LoVo (cell line): ENCODE measurements at regions not wholly inside any gene's neighbourhood (a gene's known extent, or its start where the extent isn't known, plus 50 kb on each side); places are given as distances from the start of the nearest gene placed in this dataset.
"Not testable (repeated sequence)": the region's sequence is repeated elsewhere in the genome, so short reads cannot be mapped to it uniquely, and the experiment has no call there.

ENCODE experiments used
- DNase-seq: peaks from one replicate; pipeline ENCODE4 v3.0.0-alpha.2; 2016; ENCODE audit warnings: low spot score

DNA sequence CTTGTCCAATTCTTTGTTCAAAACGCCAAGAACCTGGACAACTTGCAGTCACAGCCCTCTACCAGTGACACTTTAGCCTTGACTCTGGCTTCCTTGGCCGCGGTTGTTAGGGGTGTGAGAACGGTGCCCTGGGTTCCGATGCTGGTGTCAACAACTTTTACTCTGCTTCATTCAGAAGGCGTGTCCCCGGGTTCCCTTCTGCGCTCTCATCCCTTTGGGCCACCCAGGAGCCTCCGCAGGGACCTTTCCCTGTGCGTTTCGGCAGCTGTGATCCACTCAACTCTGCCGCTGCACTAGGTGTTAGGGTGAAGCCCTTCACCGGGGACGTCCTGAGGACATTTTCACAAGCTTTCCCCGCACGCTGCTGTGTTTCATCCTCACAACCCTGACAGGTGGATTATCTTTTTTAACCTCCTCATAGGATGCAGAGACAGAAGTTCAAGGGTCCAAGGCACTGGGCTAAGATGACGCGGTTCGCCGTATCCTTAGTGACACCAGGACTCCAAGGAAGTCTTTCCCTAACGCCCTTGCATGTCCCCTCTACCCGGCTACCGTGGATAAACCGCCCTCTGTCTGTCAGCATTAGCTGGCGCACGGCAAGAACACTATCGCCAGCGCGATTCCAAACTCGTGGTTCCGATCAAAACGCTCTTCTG is 133.5 kb upstream of the SHH start:
- no peak for DNase-seq

DNA sequence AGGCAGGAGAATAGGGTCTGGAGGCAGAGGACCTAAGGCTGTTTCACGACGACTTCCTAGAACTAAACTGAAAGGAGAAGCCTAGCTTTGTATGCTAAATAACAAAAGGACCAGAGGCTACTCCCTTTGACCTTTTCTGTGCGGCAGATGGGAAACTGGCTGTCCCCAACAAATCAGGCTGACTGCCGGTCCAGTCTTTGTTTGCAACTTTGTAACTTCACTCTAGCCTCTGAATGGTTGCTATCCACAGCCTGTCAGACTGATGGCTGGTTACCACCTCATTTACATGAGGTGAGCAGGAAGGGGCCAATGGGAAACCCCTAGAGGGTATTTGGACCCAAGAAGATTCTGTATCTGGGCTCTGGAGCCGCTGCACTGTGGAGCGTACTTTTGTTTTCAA is 132.6 kb upstream of the SHH start:
- DNase-seq, result no peak

DNA sequence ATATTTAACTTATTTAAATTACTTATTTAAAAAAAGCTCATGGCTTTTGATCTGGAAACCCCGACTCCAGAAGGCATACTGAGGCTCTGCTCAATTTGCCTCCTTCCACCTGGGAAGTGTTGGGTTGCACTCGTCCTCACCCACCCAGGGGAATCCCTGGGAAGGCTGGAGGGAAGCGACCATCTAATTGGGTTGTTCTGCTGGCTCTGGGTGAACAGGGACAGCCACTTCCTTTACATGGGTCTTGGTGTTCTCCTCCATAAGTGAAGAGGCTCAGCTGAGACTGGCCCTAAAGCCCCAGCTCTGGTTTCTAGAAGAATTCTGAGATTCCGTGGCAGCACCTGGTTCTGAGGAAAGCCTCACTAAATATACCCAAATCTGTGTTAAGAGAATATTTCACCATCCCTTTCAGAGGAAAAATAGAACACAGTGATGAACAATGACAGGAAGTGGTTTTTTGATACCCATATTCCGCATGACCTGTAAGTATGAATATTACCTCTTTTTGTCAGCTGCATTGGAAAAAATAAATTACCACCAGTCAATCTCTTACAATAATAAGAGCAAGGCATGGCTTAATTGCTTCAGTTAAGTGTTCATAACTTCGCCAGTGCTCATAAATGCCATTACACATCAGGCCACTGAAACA is 131.1 kb upstream of the SHH start:
- no peak for DNase-seq

DNA sequence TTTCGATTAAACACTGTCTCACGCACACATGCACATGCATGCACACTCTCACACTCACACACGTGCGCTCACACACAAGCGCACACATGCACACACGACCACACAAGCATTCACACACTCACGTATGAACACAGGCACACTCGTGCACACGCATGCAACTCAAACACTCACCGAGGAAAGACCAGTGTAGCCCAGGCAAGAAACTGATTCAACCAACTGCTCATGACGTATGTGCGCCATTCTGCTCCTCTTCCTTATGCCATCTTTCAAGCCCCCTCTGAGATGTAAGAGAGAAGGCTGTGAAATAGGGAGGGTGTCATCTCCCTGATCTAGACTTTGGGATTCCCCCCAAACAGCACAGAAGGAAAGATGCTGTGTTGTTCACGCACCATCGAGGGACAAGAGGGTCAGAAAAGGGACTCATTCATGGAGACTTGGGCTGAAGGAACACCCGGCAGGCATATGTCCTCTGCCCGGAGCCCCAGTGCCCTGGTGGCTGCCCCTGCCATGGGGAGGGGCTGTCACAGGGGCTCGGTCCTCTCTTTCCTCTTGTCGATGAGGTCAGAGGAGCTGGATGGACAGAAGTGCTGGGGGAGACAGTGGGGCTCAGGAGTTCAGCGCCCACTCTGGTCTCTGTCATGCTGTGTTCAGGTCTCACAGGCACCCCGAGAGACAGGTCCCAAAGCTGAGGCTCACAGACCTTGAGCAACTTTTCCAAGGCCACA is 130.1 kb upstream of the SHH start:
- DNase-seq, result no peak

DNA sequence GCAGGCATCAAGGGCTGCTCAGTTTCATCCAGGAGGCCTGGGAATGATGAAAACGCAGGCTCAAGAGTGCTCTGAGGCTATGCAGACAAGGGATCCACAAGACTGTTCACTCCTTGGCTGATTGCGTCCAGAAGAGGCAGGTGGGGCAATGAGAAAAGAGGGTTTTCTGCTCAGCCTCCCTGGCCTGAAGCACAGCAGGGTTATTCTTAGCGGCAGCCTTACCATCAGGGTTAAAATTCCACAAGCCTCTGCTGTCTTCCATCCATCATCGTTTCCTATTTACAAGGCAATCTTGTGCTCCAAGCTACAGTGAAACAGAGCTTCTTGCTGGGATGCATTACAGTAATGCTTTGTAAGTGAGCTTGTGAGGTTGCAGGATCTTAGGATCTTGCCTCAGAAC is 129.4 kb upstream of the SHH start:
- no peak for DNase-seq

DNA sequence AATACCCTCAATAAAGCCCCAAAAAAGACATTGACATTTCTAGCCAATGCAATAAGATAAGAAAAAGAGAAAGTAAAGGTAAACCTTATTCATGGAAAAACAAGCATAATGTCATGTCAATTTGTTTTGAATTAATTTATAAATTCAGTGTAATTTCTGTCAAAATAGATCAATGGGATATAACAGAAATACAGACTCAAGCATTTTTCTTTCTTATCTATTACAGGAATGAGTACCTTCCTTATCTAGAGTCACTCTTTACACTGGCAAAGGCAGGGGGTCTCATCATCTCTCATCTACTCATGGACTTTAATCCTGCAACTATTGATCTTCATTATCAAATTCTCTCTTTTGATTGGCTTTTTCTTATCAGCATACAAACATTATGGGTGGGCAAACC is 127.1 kb upstream of the SHH start:
- no peak for DNase-seq

DNA sequence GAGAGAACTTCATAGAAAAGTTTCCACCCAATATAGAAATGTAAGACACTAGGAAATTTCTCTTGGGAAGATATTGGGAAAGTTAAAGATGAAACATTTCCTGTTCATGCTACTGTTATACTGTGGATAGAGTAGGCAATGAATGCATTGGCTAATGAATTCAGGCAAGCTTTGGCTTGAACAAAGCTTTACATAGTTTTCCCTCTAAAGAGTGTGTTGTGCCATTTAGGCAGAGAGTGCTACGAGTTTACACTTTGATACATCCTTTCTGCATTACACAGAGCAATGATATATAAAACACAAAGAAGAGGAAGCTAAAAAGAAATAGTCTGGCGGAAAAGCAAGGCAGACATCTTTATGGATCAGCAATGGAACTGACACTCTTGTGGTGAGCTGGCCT is 125.9 kb upstream of the SHH start:
- DNase-seq, result no peak

DNA sequence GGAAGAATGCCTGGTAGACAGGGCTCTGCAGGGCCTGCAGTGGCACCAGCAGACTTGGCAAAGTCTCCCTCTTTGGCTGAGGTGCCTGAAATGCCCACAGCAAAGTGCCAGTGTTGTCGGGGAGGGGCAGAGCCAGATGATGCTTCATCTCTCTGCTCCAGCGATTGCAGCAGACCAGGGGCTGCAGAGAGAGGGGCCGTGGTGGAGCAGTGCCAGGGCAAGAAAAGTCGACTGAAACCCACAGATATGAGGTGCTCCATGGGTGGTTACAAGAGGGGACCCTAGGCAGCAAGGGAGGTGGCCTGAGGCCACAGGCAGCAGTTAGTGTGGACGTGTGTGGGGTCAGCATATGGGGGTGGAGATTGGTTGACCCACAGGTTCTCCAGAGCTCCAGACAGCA is 123.5 kb upstream of the SHH start:
- DNase-seq, result no peak

DNA sequence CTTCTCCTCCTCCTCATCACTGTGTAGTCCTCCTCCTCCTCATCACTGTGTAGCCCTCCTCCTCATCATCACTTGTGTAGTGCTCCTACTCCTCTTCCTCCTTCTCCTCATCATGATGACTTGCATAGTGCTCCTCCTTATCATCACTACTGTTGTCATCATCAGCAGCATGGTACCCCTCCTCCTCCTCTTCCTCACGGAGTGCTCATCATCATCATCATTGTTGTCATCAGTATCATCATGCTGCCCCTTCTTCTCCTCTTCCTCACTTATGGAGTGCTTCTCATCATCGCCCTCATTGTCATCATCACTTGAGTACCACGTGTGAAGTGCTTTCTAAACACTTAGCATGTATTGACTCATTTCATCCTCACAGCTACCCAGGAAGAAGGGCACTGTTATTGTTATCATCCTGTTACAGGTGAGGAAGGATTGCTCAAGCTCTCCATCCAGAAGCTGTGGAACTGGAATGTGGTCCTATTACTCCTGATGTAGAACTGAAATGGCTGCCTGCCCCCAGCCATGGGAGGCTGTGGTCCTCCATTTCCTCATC is 122.8 kb upstream of the SHH start:
- DNase-seq, result no peak

DNA sequence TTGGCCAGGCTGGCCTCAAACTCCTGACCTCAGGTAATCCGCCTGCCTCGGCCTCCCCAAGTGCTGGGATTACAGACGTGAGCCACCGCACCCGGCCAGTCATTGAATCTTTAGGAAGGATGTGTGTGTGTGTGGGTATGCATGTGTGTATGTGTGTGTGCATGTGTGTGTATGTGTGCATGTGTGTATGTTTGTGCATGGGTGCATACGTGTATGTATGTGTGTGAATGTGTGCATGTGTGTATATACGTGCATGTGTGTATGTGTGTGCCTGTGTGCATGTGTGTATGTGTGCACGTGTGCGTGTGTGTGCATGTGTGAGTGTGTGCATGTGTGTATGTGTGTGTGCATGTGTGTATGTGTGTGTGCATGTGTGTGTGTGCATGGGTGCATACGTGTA is 120.1 kb upstream of the SHH start:
- not testable (repeated sequence) for DNase-seq

DNA sequence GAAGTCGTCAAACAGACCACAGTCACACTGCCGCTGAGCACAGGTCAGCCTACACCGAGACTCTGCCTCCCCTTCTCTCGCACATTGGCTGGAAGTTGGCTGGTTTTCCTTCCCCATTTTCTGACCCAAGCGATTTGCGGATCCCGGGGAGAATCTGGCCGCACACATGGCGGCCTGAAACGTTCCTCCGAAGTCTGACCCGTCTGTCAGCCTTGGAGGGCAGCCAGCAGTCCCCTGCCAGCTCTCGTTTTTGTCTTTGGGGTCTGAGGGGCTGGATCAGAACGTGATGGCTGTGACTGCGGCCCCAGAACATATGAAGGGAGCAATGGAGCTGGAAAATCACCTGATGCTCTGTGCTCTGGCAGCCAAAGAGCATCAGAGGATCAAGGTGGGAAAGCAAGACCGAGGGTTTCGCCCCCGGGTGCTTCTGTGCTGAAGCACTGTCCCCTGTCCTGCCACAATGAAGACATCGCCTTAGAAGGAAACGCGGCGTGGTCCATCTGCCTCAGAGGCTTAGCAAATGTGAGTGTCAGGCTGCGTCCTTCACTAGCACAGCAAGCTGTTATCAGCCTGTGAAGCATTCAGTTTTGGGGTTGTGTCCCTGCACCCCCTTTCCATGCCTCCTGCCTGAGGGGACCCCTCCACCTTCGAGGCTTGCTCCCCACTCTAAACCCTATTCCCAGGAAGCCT is 119.3 kb upstream of the SHH start:
- no peak for DNase-seq

DNA sequence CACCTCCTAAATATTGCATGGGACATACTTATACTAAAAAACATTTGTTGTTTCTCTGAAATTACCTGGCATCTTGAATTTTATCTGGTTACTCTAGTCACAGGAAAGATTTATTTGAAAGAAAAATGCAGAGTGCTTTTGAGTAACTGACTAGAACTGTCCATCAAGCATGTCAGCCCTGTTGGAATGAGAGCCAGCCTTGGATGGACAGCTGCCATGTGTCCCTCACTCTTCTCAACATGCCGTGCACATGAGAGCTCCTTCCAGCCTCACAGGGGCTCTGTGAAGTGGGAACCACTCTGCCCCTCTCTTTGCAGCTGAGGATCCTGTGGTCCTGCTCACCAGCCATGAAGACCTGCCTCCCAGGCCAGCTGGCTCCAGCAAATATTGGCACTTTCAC is 118.3 kb upstream of the SHH start:
- DNase-seq, result no peak

DNA sequence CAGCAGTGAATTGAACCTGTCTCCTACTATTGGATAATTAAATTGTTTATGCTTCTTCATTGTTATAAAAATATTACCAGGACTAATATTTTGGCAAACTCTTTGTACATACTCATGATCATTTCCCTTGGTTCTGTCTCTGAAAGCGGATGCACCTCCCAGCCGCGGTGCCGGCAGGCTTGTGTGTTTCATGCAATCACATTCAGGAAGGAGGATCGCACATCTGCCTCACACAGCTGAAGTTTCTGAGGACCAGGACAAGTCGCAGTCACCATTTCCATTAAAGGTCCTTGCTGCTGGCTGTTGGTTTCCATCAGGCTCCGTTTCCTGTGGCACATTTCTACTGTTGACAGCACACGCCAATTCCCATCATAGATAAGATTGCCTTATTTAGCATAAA is 117.8 kb upstream of the SHH start:
- DNase-seq, result no peak

DNA sequence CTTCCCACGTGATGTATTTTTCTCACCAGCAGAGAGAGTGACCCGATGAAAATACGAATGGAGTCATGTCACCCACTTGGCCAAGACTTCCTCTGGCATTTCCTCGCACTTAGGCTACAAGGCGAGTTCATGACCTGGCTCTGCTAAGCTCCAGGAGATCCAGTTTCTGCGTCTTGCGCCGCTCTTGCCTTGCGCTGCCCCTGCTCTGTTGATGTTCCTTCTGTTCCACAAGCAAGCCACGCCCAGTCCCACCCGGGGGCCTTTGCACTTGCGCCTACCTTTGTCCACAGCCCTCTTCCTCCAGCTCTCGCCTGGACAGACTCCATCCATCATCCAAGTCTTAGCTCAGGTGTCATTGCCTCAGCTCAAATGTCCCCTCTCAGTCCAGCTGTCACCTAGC is 116.3 kb upstream of the SHH start:
- DNase-seq, result no peak

DNA sequence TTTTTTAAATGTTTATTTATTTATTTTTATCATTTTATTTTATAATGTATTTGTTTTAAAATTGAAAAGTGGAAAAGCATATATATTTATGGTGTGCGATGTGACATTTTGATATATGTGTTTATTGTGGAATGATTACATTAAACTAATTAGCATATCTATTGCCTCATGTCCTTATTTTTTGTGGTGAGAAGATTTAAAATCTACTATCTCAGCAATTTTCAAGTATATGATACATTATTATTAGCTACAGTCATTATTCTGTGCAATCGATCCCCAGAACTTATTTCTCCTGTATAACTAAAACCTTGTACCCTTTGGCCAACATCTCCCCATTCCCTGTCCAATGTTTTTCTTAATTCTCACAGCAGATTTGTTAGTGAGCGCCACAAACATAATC is 115.6 kb upstream of the SHH start:
- DNase-seq, result no peak

DNA sequence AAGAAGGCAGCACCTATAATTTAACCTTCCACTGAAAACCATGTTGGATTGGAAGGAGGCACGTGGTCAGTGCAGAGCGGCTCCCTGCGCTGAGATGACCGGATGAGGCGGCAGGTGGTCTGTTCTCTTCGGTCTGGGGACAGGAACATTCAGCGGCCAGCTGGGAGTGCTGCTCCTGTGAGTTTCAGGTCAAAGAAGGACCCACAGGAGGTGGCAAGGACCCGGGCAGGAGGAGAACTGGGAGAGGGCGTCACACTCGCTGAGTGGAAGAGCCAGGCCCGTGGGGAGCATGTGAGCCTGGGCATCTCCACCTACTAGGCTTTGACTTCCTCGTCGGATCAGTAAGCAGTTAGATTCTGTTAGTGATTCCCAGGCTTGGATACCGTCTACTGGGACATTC is 113.4 kb upstream of the SHH start:
- DNase-seq, result no peak

DNA sequence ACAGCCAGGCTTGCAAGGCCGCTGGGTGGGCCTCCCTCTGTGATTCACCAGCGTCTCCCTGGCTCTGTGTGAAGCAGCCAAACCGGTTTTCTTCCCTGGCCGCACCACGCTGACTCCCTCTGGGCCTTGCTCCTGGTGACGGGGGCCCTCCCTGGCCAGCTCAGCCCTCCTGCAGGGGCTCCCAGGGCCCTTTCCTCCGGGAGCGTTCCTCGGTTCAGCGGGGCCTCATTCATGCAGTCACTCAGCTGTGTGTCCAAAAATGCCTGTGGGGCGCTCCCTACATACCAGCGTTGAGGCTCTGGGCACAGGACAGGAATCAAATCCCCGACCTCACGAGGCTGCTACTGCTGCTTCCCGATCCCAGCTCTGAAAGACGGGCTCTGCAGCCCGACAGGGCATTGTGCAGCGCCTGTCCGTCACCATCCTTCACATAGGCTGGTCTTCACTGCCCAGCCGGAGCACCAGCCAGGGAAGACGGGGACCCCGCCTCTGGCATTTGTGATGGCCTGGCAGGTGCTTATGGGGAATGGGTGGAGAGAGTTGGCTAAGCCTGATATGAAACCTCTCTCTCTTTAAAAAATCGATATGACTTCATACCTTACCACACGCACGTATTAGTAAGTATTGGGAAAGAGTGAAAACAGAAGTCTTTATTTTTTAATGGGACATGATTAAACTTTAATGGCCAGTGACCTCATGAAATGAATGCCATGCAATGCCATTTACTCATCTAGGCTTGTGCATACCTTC is 110.0 kb upstream of the SHH start:
- peak; percentile 81 for DNase-seq

DNA sequence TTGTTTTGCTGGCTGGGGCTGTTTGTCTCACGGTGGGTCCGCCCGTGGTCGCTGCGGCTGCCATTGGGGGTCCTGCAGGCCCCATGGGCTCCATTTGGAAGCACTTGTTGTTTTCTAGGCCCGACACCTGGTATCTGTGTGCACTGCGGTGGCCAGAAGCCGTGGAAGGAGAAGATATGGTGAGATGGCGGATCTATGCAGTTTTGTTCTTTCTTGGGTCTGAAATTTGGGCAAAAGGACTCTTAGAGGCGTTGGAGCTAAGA is 109.5 kb upstream of the SHH start:
- DNase-seq, result no peak

DNA sequence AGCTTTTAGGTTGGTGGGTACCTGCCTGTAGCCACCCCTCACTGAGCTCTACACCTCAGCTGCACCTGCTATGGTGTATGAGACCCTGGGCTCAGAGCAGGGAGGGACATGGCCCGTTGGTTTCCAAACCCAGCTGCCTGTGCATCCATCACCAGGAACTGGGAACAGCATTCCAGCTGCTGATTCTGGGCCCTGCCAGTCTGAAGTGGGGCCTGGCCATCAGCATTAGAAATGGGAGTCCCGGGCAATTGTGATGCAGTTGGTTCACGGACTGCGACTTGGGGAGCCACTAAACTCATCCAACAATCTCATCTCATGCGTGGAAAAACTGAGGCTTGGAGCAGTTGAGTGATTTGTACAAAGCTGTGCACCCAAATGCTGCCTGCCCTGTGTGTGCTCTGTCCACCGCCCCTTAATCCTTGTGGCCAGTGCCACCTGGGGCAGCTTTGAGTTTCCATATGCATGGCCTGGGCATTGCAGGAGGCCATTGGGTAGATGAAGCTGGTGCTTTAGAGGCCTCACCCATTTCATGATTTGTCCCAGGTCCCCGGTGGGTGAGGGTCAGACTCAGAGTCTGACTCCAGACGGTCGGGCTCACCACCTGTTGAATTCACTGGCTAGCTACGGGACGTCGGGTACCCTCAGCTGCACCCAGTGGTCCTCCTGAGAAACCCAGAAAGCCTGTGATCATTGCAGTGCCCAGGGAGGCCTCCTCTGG is 109.0 kb upstream of the SHH start:
- DNase-seq, result no peak

DNA sequence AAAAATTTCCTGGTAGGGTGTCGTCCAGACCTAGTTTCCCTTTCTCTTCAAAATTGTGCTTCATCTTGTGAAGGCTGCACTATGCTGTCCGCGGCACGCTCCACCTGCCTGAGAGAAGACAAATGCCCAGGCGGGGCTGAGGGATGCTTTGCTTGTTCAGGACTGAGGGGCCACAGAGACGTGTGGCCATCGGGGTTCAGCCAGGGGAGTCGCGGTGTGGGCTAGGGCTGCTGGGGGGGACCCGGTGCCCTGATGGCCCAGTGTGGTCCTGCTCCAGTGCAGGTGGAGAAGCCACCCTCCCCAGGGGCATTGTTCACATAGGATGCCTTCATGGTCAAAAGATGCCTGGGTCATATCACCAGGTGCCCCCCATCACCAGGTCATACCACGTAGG is 107.8 kb upstream of the SHH start:
- no peak for DNase-seq

DNA sequence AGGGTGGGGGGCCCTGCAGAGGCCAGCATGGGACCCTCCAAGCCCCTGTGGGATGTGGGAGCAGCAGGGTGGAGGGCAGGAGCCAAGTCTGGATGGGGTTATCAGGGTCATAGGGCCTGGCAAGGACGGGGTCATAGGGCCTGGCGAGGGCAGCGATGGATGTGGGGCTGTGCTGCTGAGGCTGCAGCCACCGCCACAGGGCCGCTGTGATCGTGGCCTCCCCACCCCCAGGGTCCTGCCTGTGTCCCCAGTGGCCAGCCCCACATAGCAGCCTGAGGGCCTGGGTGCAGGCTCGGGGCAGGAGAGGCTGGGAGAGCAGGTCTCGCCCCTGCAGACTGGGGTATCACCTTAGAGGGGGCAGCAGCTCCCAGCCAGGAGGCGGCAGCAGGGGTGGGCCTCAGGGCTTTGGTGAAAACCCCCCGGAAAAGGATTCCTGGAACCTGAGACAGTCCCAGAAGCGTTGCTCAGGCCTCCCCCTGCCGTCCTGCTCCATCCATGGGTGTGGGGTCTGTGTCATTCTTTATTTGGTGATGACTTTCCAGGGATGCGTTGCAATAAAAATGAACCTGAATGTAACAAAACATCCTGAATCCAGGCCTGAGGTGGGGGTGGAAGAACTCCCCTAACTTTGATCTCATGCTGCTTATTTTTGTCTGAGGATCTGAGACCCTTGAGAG is 107.3 kb upstream of the SHH start:
- DNase-seq, result no peak
